Heart right ventricle (tissue), 16 donors: ENCODE measurements at regions not wholly inside any gene's neighbourhood (a gene's known extent, or its start where the extent isn't known, plus 50 kb on each side); places are given as distances from the start of the nearest gene placed in this dataset.

Experiments used
- ATAC-seq, 8 donors: fragments of 200-7000 bp; cut with Tn5 transposase; one replicate each; pipeline ENCODE4 v1.9.1; 2020; ENCODE audit warnings: mild to moderate bottlenecking in 8 of 8, moderate library complexity in 8 of 8, moderate number of reproducible peaks in 1 of 8
- DNase-seq, 2 donors: peaks; one replicate each; pipeline ENCODE4 v3.0.0-alpha.2; 2020
- H3K27ac ChIP-seq, 10 donors: fragments of 200-600 bp; sonication (generic) in 2 of 10; one replicate each; pipeline versions ENCODE4 v1.5.0 to v1.8.0; 2020 to 2022; ENCODE audit warnings: mild to moderate bottlenecking in 3 of 10
- H3K27me3 ChIP-seq, 7 donors: fragments of 200-600 bp; one replicate each; pipeline ENCODE4 v1.8.0; 2021 to 2022; ENCODE audit warnings: mild to moderate bottlenecking in 2 of 7
- H3K36me3 ChIP-seq, 9 donors: fragments of 200-600 bp; sonication (generic) in 1 of 9; one replicate each; pipeline versions ENCODE4 v1.5.0 to v1.8.0; 2020 to 2022; ENCODE audit warnings: mild to moderate bottlenecking in 2 of 9
- H3K4me1 ChIP-seq, 9 donors: fragments of 200-600 bp; sonication (generic) in 1 of 9; one replicate each; pipeline versions ENCODE4 v1.5.0 to v1.8.0; 2020 to 2022; ENCODE audit warnings: mild to moderate bottlenecking in 4 of 9
- H3K4me3 ChIP-seq, 10 donors: fragments of 200-600 bp; sonication (generic) in 2 of 10; one replicate each; pipeline versions ENCODE4 v1.5.0 to v1.8.0; 2020 to 2022; ENCODE audit warnings: mild to moderate bottlenecking in 7 of 10, moderate library complexity in 2 of 10
- H3K9me3 ChIP-seq, 11 donors: fragments of 200-600 bp in 10 of 11; sonication (generic) in 2 of 11; one replicate each; pipeline versions ENCODE4 v1.5.0 to v1.8.0; 2013 to 2022; ENCODE audit warnings: mild to moderate bottlenecking in 2 of 11, control low read depth in 1 of 11, moderate library complexity in 1 of 11
- whole genome bisulfite sequencing, 2 donors: extraction: QIAGEN DNeasy Blood & Tissue Kit; methylation state at CpG; one replicate each; pipeline ENCODE4 v1.1.7; 2013; ENCODE audit warnings: inconsistent platforms in 1 of 2; 5-methylcytosine and 5-hydroxymethylcytosine counted together
- intact Hi-C, 10 donors: fragments of 100-400 bp; cut with DNase I; formaldehyde crosslinking; loops; one replicate each; pipeline versions ENCODE4 v1.11.1 to v1.14.2; 2022
- TF ChIP-seq, protein P1 (sequence below), 9 donors: fragments of 200-600 bp; sonication (generic) in 2 of 9; IDR thresholded peaks; one replicate each; pipeline versions ENCODE4 v1.5.0 to v1.8.0; 2021 to 2022; ENCODE audit warnings: antibody characterized with exemption in 9 of 9, mild to moderate bottlenecking in 5 of 9, moderate library complexity in 1 of 9
- donor health status: Arrhythmogenic right ventricular cardiomyopathy.
- donor health status: ischemic (EF 13 %, LVEDD 7.1; RV severe dilation, severe dysfunction).
- donor health status: healthy with polysubstance abuse.
- donor health status: DM: no; HTN: yes; CAD: no.
- donor health status: DM: no; HTN: no; CAD: no.
- donor health status: ischemic (EF 25% LVEDD 6.9; RV normal size, moderate dysfunction).
- donor health status: ischemic (EF 25% LVEDD 5.7; RV mildly dilated, moderate dysfunction).
- donor health status: healthy.
- donor health status: DM: yes; HTN: yes; CAD: no.
- donor health status: Ischemic cardiomyopathy.
- donor health status: ischemic (EF 35%, LVEDD 5.7; RV mildly dilated, moderate dysfunction).
- donor health status: nonischemic (EF 11% LVEDD 7.7; RV severe dilation, severe dysfunction).
- donor health status: DM: yes; HTN: yes; CAD: no.
- donor health status: PGD.
- donor health status: ischemic (EF 29% LVEDD 5.4; RV normal size, mild dysfunction).
- donor health status: nonischemic (EF 23%, LVEDD 6.1; RV moderate dilation, normal function).

DNA sequence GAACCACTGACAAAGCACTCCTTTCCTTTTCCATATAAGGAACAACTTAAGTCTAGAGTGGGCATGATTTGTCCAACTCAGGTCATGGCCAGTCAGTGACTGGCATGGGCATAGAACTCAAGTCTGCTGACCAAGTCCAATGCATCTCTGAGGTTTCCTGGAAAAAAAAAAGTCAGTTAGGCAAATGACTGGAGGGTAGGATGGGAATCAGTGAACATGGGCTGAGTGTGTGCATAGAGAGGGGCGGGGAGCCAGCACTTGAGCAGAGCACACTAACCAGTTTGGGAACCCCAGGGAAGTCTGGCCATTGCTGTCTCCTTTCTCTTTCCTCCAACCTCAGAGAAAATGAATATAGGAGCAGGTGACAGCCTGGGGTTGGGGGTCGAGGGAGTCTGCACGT is 53.6 kb upstream of the FMOD start:
- WGBS, 2 donors, result 97 to 98% methylated on average over 3 of the region's 3 CpGs
- H3K4me1 ChIP-seq, result peaks cover 7 to 66% (median 45%) of the 10 kb centered on the region in 9 donors

DNA sequence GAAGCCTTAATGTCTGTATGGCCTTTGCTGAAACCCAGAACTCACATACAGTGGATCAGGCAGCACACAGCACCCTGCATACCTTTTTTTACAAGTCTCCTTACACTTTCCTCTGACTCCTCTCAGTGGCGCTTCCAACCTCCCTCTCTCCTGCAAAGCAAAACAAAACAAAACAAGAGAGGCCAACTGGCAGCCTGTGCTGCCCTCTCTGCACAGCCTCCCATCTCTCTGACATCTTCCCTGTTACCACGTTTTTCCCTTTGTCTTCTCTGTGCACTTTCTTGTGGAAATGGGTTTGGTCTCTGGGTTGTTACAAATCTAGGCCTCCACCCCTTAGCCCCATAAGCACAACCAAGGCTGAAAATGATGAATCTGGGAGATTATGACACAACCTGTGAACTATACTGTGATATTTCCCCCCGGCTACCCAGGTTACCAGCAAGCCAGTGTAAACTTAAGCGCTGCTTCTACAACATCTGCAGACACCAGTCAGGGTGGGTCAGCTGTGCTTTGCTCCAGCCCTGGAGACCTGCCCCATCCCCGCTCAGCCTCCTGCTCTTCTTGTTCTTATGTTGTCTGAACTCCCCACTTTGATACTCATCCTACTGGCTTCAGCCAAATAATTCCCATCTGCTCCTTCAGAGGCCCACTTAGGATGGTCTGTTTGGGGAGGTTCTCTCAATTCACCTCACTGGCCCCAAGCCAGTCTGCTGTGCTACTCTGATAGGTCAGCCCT is 54.9 kb upstream of the FMOD start:
- no peak for ATAC-seq
- 87 to 90% methylated on average over 5 of the region's 5 CpGs for WGBS, 2 donors
- Histone ChIP-seq H3K36me3 (no peaks in the 10 kb centered on the region), H3K9me3 (no peaks in the 10 kb centered on the region), H3K27ac (peak overlapping the region in 9 of 10 donors; percentile 32 to 89 (median 77)), H3K4me3 (no peak overlapping the region), H3K27me3 (no peaks in the 10 kb centered on the region), H3K4me1 (peaks cover 12 to 79% (median 56%) of the 10 kb centered on the region in 9 donors)
- intact Hi-C loops, result loop anchor here in 1 of 10 donors (5.0 kb wide), 1 partner anchor 36 kb away; no protein-coding TSS in a partner anchor
- no peak for DNase-seq
- TF ChIP-seq, protein P1, sequence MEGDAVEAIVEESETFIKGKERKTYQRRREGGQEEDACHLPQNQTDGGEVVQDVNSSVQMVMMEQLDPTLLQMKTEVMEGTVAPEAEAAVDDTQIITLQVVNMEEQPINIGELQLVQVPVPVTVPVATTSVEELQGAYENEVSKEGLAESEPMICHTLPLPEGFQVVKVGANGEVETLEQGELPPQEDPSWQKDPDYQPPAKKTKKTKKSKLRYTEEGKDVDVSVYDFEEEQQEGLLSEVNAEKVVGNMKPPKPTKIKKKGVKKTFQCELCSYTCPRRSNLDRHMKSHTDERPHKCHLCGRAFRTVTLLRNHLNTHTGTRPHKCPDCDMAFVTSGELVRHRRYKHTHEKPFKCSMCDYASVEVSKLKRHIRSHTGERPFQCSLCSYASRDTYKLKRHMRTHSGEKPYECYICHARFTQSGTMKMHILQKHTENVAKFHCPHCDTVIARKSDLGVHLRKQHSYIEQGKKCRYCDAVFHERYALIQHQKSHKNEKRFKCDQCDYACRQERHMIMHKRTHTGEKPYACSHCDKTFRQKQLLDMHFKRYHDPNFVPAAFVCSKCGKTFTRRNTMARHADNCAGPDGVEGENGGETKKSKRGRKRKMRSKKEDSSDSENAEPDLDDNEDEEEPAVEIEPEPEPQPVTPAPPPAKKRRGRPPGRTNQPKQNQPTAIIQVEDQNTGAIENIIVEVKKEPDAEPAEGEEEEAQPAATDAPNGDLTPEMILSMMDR (IDR thresholded peaks at IDR 0.05), result no peak

More for the DNA sequence above, 53.6 kb upstream of the FMOD start:
- intact Hi-C loops, result loop anchor here in 2 of 10 donors (5.0 kb wide), 2 partner anchors 38 to 43 kb away; no protein-coding TSS in a partner anchor
- H3K4me3 ChIP-seq, result no peak overlapping the region
- TF ChIP-seq, protein P1 (IDR thresholded peaks at IDR 0.05), result no peak
- H3K27me3 ChIP-seq, result no peaks in the 10 kb centered on the region
- H3K36me3 ChIP-seq, result no peaks in the 10 kb centered on the region
- H3K27ac ChIP-seq, result peak overlapping the region in 6 of 10 donors; percentile 6 to 89 (median 42)
- no peaks in the 10 kb centered on the region for H3K9me3 ChIP-seq
- ATAC-seq, result no peak
- no peak for DNase-seq

DNA sequence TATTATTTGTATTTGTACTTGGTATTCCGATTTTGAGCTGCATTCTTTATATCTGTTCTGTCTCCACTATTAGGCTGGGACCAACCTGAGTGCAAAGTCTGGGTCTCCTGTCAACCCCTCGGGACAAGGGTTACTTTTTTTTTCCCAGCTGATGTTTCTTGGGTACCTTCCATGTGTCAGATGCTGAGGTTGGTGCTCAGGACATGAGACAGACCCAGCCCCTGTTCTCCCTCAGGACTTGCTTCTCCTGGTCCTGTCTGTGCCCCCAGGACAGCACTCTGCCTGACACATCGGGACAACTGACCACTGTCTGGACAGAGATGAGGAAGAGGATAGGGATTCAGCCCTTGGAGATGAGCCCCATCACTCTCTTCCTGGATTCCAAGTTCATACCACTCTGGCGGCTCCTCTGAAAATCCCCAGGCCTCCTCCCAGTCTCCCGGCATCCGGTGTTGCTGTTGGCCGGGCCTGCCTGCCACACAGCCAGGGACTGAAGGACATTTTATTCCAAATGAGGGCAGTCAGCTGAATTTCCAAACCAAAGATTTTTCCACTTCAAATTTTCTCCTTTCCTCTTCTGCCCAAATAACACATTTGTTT is 55.6 kb upstream of the FMOD start:
- intact Hi-C loops, result loop anchor here in 1 of 10 donors (5.0 kb wide), 1 partner anchor 36 kb away; no protein-coding TSS in a partner anchor
- 40 to 58% methylated on average over 7 of the region's 7 CpGs for WGBS, 2 donors
- TF ChIP-seq, protein P1 (IDR thresholded peaks at IDR 0.05), result no peak

DNA sequence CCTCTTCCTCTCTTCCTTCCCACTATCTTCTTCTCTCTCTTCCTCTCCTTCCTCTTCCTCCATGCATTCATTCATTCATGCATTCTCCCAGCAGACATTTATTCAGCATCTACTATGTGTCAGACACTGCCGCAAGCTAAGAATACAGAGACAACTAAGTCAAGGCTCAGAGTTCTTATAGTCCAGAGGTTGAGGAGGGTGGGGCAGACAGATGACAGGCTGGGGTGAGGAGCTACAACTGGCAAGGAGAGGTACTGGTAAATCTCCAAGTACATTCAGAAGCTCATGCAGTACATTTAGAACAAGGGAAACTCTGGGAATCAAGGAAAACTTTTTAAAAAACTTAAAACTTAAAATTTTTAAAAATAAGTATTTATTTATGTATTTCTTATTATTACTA is 56.4 kb upstream of the FMOD start:
- Histone ChIP-seq H3K4me1 (peaks cover 8 to 67% (median 50%) of the 10 kb centered on the region in 9 donors), H3K27ac (peak overlapping the region in 9 of 10 donors; percentile 38 to 89 (median 77)), H3K4me3 (no peak overlapping the region), H3K27me3 (no peaks in the 10 kb centered on the region), H3K9me3 (peaks cover 0 to 4% (median 0%) of the 10 kb centered on the region in 11 donors), H3K36me3 (no peaks in the 10 kb centered on the region)
- 81 to 92% methylated on average over 1 of the region's 1 CpG for WGBS, 2 donors
- DNase-seq (no peak), ATAC-seq (peak in 1 of 8 donors; percentile 41)
- TF ChIP-seq, protein P1 (IDR thresholded peaks at IDR 0.05), result no peak
- intact Hi-C loops, result loop anchor here in 1 of 10 donors (5.0 kb wide), 1 partner anchor 35 kb away; no protein-coding TSS in a partner anchor

More for the DNA sequence above, 55.6 kb upstream of the FMOD start:
- Histone ChIP-seq H3K27ac (peak overlapping the region; percentile 32 to 89 (median 76)), H3K4me3 (no peak overlapping the region), H3K36me3 (no peaks in the 10 kb centered on the region), H3K27me3 (no peaks in the 10 kb centered on the region), H3K9me3 (peaks cover 0 to under 1% (median 0%) of the 10 kb centered on the region in 11 donors), H3K4me1 (peaks cover 12 to 75% (median 56%) of the 10 kb centered on the region in 9 donors)
- DNase-seq (peak; percentile 59 to 62), ATAC-seq (peak; percentile 51 to 71 (median 64))
